ENCODE measurements at regions not wholly inside any gene's neighbourhood (a gene's known extent, or its start where the extent isn't known, plus 50 kb on each side); places are given as distances from the start of the nearest gene placed in this dataset.

GRCh38 chr9:99356512-99356971 lies 134.5 kb downstream of the SEC61B start:
- H3K36me3 ChIP-seq (replicated peaks in 1 of 2; ENCODE audit: control insufficient read depth in 1 of 2, insufficient read depth in 2 of 2, low read length in 2 of 2): no peaks in the 10 kb centered on the region
- ATAC-seq: no peak
- intact Hi-C loops (cut with micrococcal nuclease; ENCODE audit: unreplicated experiment): no loop called here
- CTCF ChIA-PET (ENCODE audit: low intra/inter-chr PET ratio, low total read pairs): no interaction called here
- no peaks in the 10 kb centered on the region for H3K9me3 ChIP-seq (ENCODE audit: low read length)
- H3K79me2 ChIP-seq (ENCODE audit: insufficient read depth, low read length): no peaks in the 10 kb centered on the region
- H3K27me3 ChIP-seq (ENCODE audit: control insufficient read depth in 1 of 2, insufficient read depth in 2 of 2, low read length in 2 of 2): peaks cover 0 to 14% of the 10 kb centered on the region in 2 experiments; a peak in 2 of 5 replicates
- H2AFZ ChIP-seq (ENCODE audit: low read length): no peak overlapping the region
- no TSS peak for BruUV-seq (replicated peaks)
- 0% methylated on average over 1 of the region's 5 CpGs for WGBS (ENCODE audit: low lambda C conversion rate)
- H4K20me1 ChIP-seq (ENCODE audit: insufficient read depth, low read length): no peaks in the 10 kb centered on the region
- POLR2A ChIA-PET: no interaction called here
- TF ChIP-seq ZFY (CRISPR knock-in tag; IDR thresholded peaks at IDR 0.05) (no peak), RORA (CRISPR knock-in tag; IDR thresholded peaks at IDR 0.05) (no peak), MNT (IDR thresholded peaks at IDR 0.05) (peak; percentile 57; the same call in 1 of the 2 replicates), ZNF333 (CRISPR knock-in tag; IDR thresholded peaks at IDR 0.05; ENCODE audit: borderline replicate concordance) (no peak)
- no peak overlapping the region for H3K27ac ChIP-seq (ENCODE audit: extremely low read length, insufficient read depth, low read length)
- no peak for FAIRE-seq
- no peak overlapping the region for H3K9ac ChIP-seq (ENCODE audit: insufficient read depth, low read depth, low read length)
- in situ Hi-C loops (cut with HindIII; ENCODE audit: extremely low pct_ligation_motif_present, low pct_unique_long_range_greater_than_20kb): no loop called here
- no peak for DNase-seq (ENCODE audit: low spot score)
- no peak overlapping the region for H3K4me3 ChIP-seq (replicated peaks in 1 of 3; ENCODE audit: insufficient read depth in 1 of 3, low read depth in 2 of 3, low read length in 3 of 3)
- no peak overlapping the region for H3K4me2 ChIP-seq (ENCODE audit: low read depth, low read length)
- H3K4me1 ChIP-seq (ENCODE audit: insufficient read depth, low read length): no peaks in the 10 kb centered on the region

GRCh38 chr9:99357575-99357974 lies 135.5 kb downstream of the SEC61B start:
- ChIA-PET POLR2A (no interaction called here), CTCF (ENCODE audit: low intra/inter-chr PET ratio, low total read pairs) (no interaction called here)
- peaks cover 0 to 14% of the 10 kb centered on the region in 2 experiments; a peak in 2 of 5 replicates for H3K27me3 ChIP-seq (ENCODE audit: control insufficient read depth in 1 of 2, insufficient read depth in 2 of 2, low read length in 2 of 2)
- no peak overlapping the region for H3K27ac ChIP-seq (ENCODE audit: extremely low read length, insufficient read depth, low read length)
- FAIRE-seq: no peak
- no peak overlapping the region for H2AFZ ChIP-seq (ENCODE audit: low read length)
- H3K4me2 ChIP-seq (ENCODE audit: low read depth, low read length): no peak overlapping the region
- BruUV-seq (replicated peaks): no TSS peak
- 0 out of 2 replicates have a peak, but pooled peaks cover 4% of the 10 kb centered on the region for H3K4me1 ChIP-seq (ENCODE audit: insufficient read depth, low read length)
- no peak for DNase-seq (ENCODE audit: low spot score)
- no peaks in the 10 kb centered on the region for H3K9me3 ChIP-seq (ENCODE audit: low read length)
- 12% methylated on average over 5 of the region's 6 CpGs for WGBS (ENCODE audit: low lambda C conversion rate)
- H3K9ac ChIP-seq (ENCODE audit: insufficient read depth, low read depth, low read length): no peak overlapping the region
- H3K79me2 ChIP-seq (ENCODE audit: insufficient read depth, low read length): no peaks in the 10 kb centered on the region
- in situ Hi-C loops (cut with HindIII; ENCODE audit: extremely low pct_ligation_motif_present, low pct_unique_long_range_greater_than_20kb): no loop called here
- no peaks in the 10 kb centered on the region for H3K36me3 ChIP-seq (replicated peaks in 1 of 2; ENCODE audit: control insufficient read depth in 1 of 2, insufficient read depth in 2 of 2, low read length in 2 of 2)
- intact Hi-C loops (cut with micrococcal nuclease; ENCODE audit: unreplicated experiment): no loop called here
- H4K20me1 ChIP-seq (ENCODE audit: insufficient read depth, low read length): no peaks in the 10 kb centered on the region
- ATAC-seq: no peak
- H3K4me3 ChIP-seq (replicated peaks in 1 of 3; ENCODE audit: insufficient read depth in 1 of 3, low read depth in 2 of 3, low read length in 3 of 3): no peak overlapping the region
- no peak for TF ChIP-seq ZNF816 (CRISPR knock-in tag; IDR thresholded peaks at IDR 0.05; ENCODE audit: borderline replicate concordance)
- no peak for TF ChIP-seq MYNN (CRISPR knock-in tag; IDR thresholded peaks at IDR 0.05; ENCODE audit: low read depth)
- no peak for TF ChIP-seq TFDP2 (CRISPR knock-in tag; IDR thresholded peaks at IDR 0.05)
- TF ChIP-seq ETV6 (CRISPR knock-in tag; conservative IDR thresholded peaks at IDR 0.05): no peak
- TF ChIP-seq AFF4 (CRISPR knock-in tag; IDR thresholded peaks at IDR 0.05): no peak
- no peak for TF ChIP-seq NFE2 (CRISPR knock-in tag; IDR thresholded peaks at IDR 0.05)
- no peak for TF ChIP-seq ZNF703 (CRISPR knock-in tag; IDR thresholded peaks at IDR 0.05; ENCODE audit: borderline replicate concordance)
- no peak for TF ChIP-seq TEAD3 (CRISPR knock-in tag; optimal IDR thresholded peaks at IDR 0.05; ENCODE audit: borderline replicate concordance)
